DOHH2 (cell line): ENCODE measurements at regions not wholly inside any gene's neighbourhood (a gene's known extent, or its start where the extent isn't known, plus 50 kb on each side); places are given as distances from the start of the nearest gene placed in this dataset.

Source experiments
- H3F3A ChIP-seq: fragments of 200-600 bp; sonication (generic), shearing (Covaris generic); 2 replicates; pipeline ENCODE4 v1.6.0; 2016; ENCODE audit warnings: antibody characterized with exemption, mild to moderate bottlenecking; ENCODE audit not compliant: control insufficient read depth, insufficient read depth
- H3K27ac ChIP-seq: fragments of 200-600 bp; sonication (generic); 2 replicates; pipeline ENCODE4 v1.5.1; 2014; ENCODE audit warnings: low read depth, mild to moderate bottlenecking, low read length, moderate library complexity
- H3K27me3 ChIP-seq: fragments of 200-600 bp; sonication (generic); 2 replicates; pipeline ENCODE4 v1.6.1; 2014; ENCODE audit warnings: mild to moderate bottlenecking, low read length, mixed read lengths; ENCODE audit not compliant: control insufficient read depth
- H3K36me3 ChIP-seq: fragments of 200-600 bp; sonication (generic); 2 replicates; pipeline ENCODE4 v1.6.1; 2014; ENCODE audit warnings: mild to moderate bottlenecking, low read length, moderate library complexity, mixed read lengths; ENCODE audit not compliant: control insufficient read depth
- H3K4me1 ChIP-seq: fragments of 200-600 bp; sonication (generic); 2 replicates; pipeline ENCODE4 v1.6.1; 2014; ENCODE audit warnings: mild to moderate bottlenecking, low read length, mixed read lengths; ENCODE audit not compliant: control insufficient read depth
- H3K4me2 ChIP-seq: fragments of 200-600 bp; sonication (generic); 2 replicates; pipeline ENCODE4 v1.6.0; 2014; ENCODE audit warnings: mild to moderate bottlenecking, low read length, moderate library complexity
- H3K4me3 ChIP-seq: fragments of 200-600 bp; sonication (generic); 2 replicates; pipeline ENCODE4 v1.5.1; 2014; ENCODE audit warnings: mild to moderate bottlenecking, low read length, mixed read lengths
- H3K79me2 ChIP-seq: fragments of 200-600 bp; sonication (generic); 2 replicates; pipeline ENCODE4 v1.6.1; 2014; ENCODE audit warnings: mild to moderate bottlenecking, low read length, mixed read lengths; ENCODE audit not compliant: control insufficient read depth
- H3K9me2 ChIP-seq: fragments of 200-600 bp; sonication (generic); replicated peaks from 2 replicates; pipeline ENCODE4 v1.6.1; 2014; ENCODE audit warnings: mild to moderate bottlenecking, low read length, mixed read lengths; ENCODE audit not compliant: control insufficient read depth
- H3K9me3 ChIP-seq: fragments of 200-600 bp; sonication (generic); 2 replicates; pipeline ENCODE4 v1.6.1; 2014; ENCODE audit warnings: antibody characterized with exemption, low read length, mixed read lengths; ENCODE audit not compliant: control insufficient read depth, insufficient read depth
- H4K20me1 ChIP-seq: fragments of 200-600 bp; sonication (generic); 2 replicates; pipeline ENCODE4 v1.6.0; 2014; ENCODE audit warnings: low read depth, mild to moderate bottlenecking, antibody characterized with exemption, low read length, moderate library complexity; ENCODE audit not compliant: control insufficient read depth, insufficient read depth
- EZH2phosphoT487 ChIP-seq: fragments of 200-600 bp; sonication (generic); IDR thresholded peaks from 2 replicates; pipeline ENCODE4 v1.6.1; 2017; ENCODE audit warnings: borderline replicate concordance, mild to moderate bottlenecking, antibody characterized with exemption, low read length, moderate library complexity, mixed read lengths
- TF ChIP-seq, protein P1 (sequence below): fragments of 200-600 bp; sonication (generic); IDR thresholded peaks from one replicate; pipeline ENCODE4 v1.5.1; 2014; ENCODE audit warnings: antibody characterized with exemption, mild to moderate bottlenecking, low read depth, low read length; ENCODE audit not compliant: poor library complexity, severe bottlenecking

- Histone ChIP-seq H3F3A (no peaks in the 10 kb centered on the region), H3K36me3 (no peaks in the 10 kb centered on the region), H3K9me2 (no peaks in the 10 kb centered on the region), H4K20me1 (no peaks in the 10 kb centered on the region), H3K79me2 (no peaks in the 10 kb centered on the region), H3K27me3 (no peaks in the 10 kb centered on the region), H3K4me1 (no peaks in the 10 kb centered on the region), H3K4me3 (no peak overlapping the region), H3K27ac (no peak overlapping the region), H3K4me2 (no peak overlapping the region), H3K9me3 (no peaks in the 10 kb centered on the region)
- TF ChIP-seq, protein P1, sequence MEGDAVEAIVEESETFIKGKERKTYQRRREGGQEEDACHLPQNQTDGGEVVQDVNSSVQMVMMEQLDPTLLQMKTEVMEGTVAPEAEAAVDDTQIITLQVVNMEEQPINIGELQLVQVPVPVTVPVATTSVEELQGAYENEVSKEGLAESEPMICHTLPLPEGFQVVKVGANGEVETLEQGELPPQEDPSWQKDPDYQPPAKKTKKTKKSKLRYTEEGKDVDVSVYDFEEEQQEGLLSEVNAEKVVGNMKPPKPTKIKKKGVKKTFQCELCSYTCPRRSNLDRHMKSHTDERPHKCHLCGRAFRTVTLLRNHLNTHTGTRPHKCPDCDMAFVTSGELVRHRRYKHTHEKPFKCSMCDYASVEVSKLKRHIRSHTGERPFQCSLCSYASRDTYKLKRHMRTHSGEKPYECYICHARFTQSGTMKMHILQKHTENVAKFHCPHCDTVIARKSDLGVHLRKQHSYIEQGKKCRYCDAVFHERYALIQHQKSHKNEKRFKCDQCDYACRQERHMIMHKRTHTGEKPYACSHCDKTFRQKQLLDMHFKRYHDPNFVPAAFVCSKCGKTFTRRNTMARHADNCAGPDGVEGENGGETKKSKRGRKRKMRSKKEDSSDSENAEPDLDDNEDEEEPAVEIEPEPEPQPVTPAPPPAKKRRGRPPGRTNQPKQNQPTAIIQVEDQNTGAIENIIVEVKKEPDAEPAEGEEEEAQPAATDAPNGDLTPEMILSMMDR = no peak
- TF ChIP-seq EZH2phosphoT487 = no peak
Observed at GRCh38 chr3:162884373-162884772, 1387.8 kb downstream of the OTOL1 start.

GRCh38 chr3:162892921-162893793, 1396.5 kb downstream of the OTOL1 start:
- Histone ChIP-seq H3F3A (no peaks in the 10 kb centered on the region), H3K4me3 (no peak overlapping the region), H3K4me2 (no peak overlapping the region), H3K36me3 (no peaks in the 10 kb centered on the region), H3K9me2 (no peaks in the 10 kb centered on the region), H3K4me1 (no peaks in the 10 kb centered on the region), H3K9me3 (no peaks in the 10 kb centered on the region; the same call in 1 of the 2 replicates), H4K20me1 (no peaks in the 10 kb centered on the region), H3K27me3 (no peaks in the 10 kb centered on the region), H3K79me2 (no peaks in the 10 kb centered on the region), H3K27ac (no peak overlapping the region)
- no peak for TF ChIP-seq EZH2phosphoT487
- TF ChIP-seq, protein P1 = no peak

DNA sequence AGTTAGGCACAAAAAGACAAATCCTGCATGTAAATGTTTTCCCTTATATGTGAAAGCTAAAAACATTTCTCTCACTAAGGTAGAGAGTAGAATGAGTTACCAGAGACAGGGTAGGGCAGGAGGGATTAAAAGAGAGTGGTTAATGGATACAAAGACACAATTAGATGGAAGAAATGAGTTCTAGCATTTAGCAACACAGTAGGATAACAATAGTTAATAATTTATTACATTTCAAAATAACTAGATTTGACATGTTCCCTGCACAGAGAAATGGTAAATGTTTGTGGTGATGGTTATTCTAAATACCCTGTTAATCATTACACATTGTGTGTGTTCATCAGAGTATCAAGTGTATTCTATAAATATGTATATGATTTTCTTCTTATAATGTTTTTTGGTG, 1400.7 kb downstream of the OTOL1 start:
- Histone ChIP-seq H3K36me3 (no peaks in the 10 kb centered on the region), H3K9me2 (no peaks in the 10 kb centered on the region), H3K9me3 (no peaks in the 10 kb centered on the region; the same call in 1 of the 2 replicates), H3K27me3 (no peaks in the 10 kb centered on the region), H3K4me3 (no peak overlapping the region), H4K20me1 (no peaks in the 10 kb centered on the region), H3F3A (no peaks in the 10 kb centered on the region), H3K79me2 (no peaks in the 10 kb centered on the region), H3K4me2 (no peak overlapping the region), H3K4me1 (no peaks in the 10 kb centered on the region), H3K27ac (no peak overlapping the region)
- TF ChIP-seq EZH2phosphoT487 = no peak
- TF ChIP-seq, protein P1 = no peak
